ENCODE measurements at regions not wholly inside any gene's neighbourhood (a gene's known extent, or its start where the extent isn't known, plus 50 kb on each side); places are given as distances from the start of the nearest gene placed in this dataset.

DNA sequence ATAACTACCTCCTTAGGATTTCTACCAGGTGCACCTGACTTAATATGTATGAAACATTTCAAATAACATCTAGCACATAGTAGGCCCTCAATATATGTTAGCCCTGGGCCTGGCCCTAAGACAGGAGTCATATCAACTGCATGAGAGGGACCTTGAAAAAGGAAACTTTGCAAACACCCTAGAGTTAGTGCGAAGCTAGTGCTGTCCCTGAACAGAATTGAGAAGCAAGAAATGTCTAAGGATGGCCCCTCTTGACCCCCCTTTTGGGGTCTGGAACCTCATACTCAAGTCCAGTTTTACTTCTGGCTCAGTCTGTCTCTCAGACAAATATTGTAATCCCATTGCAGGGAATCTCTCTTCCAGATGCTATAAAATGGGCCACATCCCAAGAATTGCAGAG lies 80.5 kb downstream of the CBLN1 start:
- Histone ChIP-seq H2AFZ (ENCODE audit: low read length) (no peak overlapping the region), H3K9me3 (ENCODE audit: low read depth, low read length) (no peaks in the 10 kb centered on the region), H3K27ac (ENCODE audit: low read depth, low read length) (no peak overlapping the region), H4K20me1 (ENCODE audit: insufficient read depth, low read length) (no peaks in the 10 kb centered on the region), H3K4me2 (ENCODE audit: insufficient read depth, low read length) (no peak overlapping the region), H3K4me1 (ENCODE audit: insufficient read depth, low read length) (no peaks in the 10 kb centered on the region), H3K4me3 (ENCODE audit: insufficient read depth, low read length) (no peak overlapping the region), H3K36me3 (ENCODE audit: insufficient read depth, low read length) (no peaks in the 10 kb centered on the region), H3K79me2 (ENCODE audit: insufficient read depth, low read length) (no peaks in the 10 kb centered on the region), H3K27me3 (ENCODE audit: insufficient read depth, low read length) (no peaks in the 10 kb centered on the region)
- DNase-seq (ENCODE audit: insufficient read length, low spot score, missing footprints): no peak
- TF ChIP-seq, protein P1, sequence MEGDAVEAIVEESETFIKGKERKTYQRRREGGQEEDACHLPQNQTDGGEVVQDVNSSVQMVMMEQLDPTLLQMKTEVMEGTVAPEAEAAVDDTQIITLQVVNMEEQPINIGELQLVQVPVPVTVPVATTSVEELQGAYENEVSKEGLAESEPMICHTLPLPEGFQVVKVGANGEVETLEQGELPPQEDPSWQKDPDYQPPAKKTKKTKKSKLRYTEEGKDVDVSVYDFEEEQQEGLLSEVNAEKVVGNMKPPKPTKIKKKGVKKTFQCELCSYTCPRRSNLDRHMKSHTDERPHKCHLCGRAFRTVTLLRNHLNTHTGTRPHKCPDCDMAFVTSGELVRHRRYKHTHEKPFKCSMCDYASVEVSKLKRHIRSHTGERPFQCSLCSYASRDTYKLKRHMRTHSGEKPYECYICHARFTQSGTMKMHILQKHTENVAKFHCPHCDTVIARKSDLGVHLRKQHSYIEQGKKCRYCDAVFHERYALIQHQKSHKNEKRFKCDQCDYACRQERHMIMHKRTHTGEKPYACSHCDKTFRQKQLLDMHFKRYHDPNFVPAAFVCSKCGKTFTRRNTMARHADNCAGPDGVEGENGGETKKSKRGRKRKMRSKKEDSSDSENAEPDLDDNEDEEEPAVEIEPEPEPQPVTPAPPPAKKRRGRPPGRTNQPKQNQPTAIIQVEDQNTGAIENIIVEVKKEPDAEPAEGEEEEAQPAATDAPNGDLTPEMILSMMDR (IDR thresholded peaks at IDR 0.05; ENCODE audit: extremely low read depth, low read depth, low read length): no peak

DNA sequence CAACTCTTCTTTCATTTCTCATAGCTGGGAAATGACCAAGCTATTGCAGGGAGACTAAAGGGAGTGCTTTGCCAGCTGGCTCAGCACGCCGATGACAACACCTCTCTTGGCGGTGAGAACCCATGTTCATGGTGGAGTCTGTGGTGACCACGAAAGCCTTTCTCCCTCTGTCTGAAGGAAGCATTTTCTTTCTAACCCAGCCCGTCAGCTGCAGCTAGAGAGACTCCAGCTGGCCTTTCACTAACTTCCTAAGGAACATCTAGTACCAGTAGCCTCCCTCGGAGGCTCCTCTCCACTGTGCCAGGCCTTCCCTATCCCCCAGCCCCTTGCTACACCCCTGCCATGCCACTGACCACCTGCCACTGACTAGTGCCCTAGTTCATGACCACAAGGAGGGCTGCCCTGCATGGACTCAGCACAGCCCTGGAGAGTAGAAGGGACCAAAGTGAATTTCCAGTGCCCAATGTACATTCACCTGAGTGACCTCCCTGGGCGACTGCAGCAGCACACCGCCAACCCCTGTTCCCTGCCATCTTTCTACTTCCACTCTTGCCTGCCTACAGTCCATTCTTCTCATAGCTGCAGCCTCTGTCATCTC lies 81.3 kb downstream of the CBLN1 start:
- H3K4me1 ChIP-seq (ENCODE audit: insufficient read depth, low read length): no peaks in the 10 kb centered on the region
- H3K27me3 ChIP-seq (ENCODE audit: insufficient read depth, low read length): no peaks in the 10 kb centered on the region
- no peak overlapping the region for H3K4me2 ChIP-seq (ENCODE audit: insufficient read depth, low read length)
- no peaks in the 10 kb centered on the region for H4K20me1 ChIP-seq (ENCODE audit: insufficient read depth, low read length)
- TF ChIP-seq, protein P1 (IDR thresholded peaks at IDR 0.05; ENCODE audit: extremely low read depth, low read depth, low read length): no peak
- no peaks in the 10 kb centered on the region for H3K36me3 ChIP-seq (ENCODE audit: insufficient read depth, low read length)
- no peaks in the 10 kb centered on the region for H3K79me2 ChIP-seq (ENCODE audit: insufficient read depth, low read length)
- H2AFZ ChIP-seq (ENCODE audit: low read length): no peak overlapping the region
- H3K4me3 ChIP-seq (ENCODE audit: insufficient read depth, low read length): no peak overlapping the region
- no peak for DNase-seq (ENCODE audit: insufficient read length, low spot score, missing footprints)
- H3K9me3 ChIP-seq (ENCODE audit: low read depth, low read length): no peaks in the 10 kb centered on the region
- no peak overlapping the region for H3K27ac ChIP-seq (ENCODE audit: low read depth, low read length)

DNA sequence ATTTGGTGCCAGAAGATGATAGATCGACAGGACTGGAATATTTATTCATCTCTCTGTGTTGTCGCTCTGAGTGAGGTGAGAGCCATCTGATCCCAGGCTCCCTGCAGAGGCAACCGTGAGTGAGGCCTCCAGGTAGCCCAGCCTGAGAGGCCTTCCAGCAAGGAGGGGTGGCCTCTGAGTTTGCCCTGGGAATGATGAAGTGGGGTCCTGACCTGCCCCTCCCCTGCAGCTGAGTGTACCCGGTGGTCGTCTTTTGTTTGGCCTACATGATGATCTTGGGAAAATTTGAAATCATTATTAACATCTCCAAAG lies 86.4 kb downstream of the CBLN1 start:
- Histone ChIP-seq H3K27me3 (ENCODE audit: insufficient read depth, low read length) (no peaks in the 10 kb centered on the region), H3K4me1 (ENCODE audit: insufficient read depth, low read length) (no peaks in the 10 kb centered on the region), H4K20me1 (ENCODE audit: insufficient read depth, low read length) (no peaks in the 10 kb centered on the region), H3K9me3 (ENCODE audit: low read depth, low read length) (no peaks in the 10 kb centered on the region), H3K79me2 (ENCODE audit: insufficient read depth, low read length) (no peaks in the 10 kb centered on the region), H3K27ac (ENCODE audit: low read depth, low read length) (no peak overlapping the region), H2AFZ (ENCODE audit: low read length) (no peak overlapping the region), H3K4me3 (ENCODE audit: insufficient read depth, low read length) (no peak overlapping the region), H3K36me3 (ENCODE audit: insufficient read depth, low read length) (no peaks in the 10 kb centered on the region), H3K4me2 (ENCODE audit: insufficient read depth, low read length) (no peak overlapping the region)
- DNase-seq (ENCODE audit: insufficient read length, low spot score, missing footprints): no peak
- TF ChIP-seq, protein P1 (IDR thresholded peaks at IDR 0.05; ENCODE audit: extremely low read depth, low read depth, low read length): no peak

DNA sequence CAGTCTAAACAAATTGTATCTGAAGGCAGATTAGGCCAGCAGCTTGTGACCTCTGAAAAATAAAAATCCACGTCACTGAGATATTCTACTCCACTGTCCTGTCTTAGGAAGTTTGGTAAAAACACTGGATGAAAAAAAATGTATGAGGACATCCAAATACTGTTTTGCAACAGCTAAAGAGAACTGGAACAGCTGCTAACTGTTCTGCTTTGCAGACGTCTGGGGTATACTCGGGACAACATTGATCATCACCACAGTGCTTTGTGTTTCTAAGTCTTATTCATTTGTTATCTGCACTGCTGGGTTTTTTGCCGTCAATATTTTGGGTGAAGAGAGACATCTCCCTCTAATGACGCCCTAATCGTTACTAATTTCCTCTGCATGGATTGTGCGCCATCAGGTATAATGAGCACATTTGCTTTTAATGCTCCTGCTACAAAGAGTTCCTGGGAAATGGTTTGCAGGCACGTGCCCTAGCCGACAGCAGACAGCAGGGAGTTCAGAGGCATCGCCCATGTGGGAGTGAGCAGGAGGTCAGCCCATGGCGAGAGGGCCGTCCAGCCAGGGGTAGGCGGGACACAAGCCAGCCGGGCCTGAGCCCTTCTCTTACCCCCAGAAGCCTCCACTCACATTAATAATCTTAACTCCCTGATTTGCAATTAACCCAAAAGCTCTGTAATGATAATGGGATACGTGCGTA lies 87.0 kb downstream of the CBLN1 start:
- no peak for DNase-seq (ENCODE audit: insufficient read length, low spot score, missing footprints)
- H2AFZ ChIP-seq (ENCODE audit: low read length): no peak overlapping the region
- H3K27ac ChIP-seq (ENCODE audit: low read depth, low read length): no peak overlapping the region
- H3K36me3 ChIP-seq (ENCODE audit: insufficient read depth, low read length): no peaks in the 10 kb centered on the region
- no peak overlapping the region for H3K4me2 ChIP-seq (ENCODE audit: insufficient read depth, low read length)
- no peaks in the 10 kb centered on the region for H3K79me2 ChIP-seq (ENCODE audit: insufficient read depth, low read length)
- no peaks in the 10 kb centered on the region for H3K9me3 ChIP-seq (ENCODE audit: low read depth, low read length)
- H4K20me1 ChIP-seq (ENCODE audit: insufficient read depth, low read length): no peaks in the 10 kb centered on the region
- TF ChIP-seq, protein P1 (IDR thresholded peaks at IDR 0.05; ENCODE audit: extremely low read depth, low read depth, low read length): no peak
- H3K4me3 ChIP-seq (ENCODE audit: insufficient read depth, low read length): no peak overlapping the region
- H3K4me1 ChIP-seq (ENCODE audit: insufficient read depth, low read length): no peaks in the 10 kb centered on the region
- no peaks in the 10 kb centered on the region for H3K27me3 ChIP-seq (ENCODE audit: insufficient read depth, low read length)
